Hematopoietic multipotent progenitor cell treated with erythropoietin and hydrocortisone succinate and interleukin-3 and kit ligand, for 8 days (in vitro differentiated cells): ENCODE measurements at regions not wholly inside any gene's neighbourhood (a gene's known extent, or its start where the extent isn't known, plus 50 kb on each side); places are given as distances from the start of the nearest gene placed in this dataset.

Source experiments
- DNase-seq: peaks from one replicate; pipeline ENCODE4 v3.0.0-alpha.2; 2015

DNA sequence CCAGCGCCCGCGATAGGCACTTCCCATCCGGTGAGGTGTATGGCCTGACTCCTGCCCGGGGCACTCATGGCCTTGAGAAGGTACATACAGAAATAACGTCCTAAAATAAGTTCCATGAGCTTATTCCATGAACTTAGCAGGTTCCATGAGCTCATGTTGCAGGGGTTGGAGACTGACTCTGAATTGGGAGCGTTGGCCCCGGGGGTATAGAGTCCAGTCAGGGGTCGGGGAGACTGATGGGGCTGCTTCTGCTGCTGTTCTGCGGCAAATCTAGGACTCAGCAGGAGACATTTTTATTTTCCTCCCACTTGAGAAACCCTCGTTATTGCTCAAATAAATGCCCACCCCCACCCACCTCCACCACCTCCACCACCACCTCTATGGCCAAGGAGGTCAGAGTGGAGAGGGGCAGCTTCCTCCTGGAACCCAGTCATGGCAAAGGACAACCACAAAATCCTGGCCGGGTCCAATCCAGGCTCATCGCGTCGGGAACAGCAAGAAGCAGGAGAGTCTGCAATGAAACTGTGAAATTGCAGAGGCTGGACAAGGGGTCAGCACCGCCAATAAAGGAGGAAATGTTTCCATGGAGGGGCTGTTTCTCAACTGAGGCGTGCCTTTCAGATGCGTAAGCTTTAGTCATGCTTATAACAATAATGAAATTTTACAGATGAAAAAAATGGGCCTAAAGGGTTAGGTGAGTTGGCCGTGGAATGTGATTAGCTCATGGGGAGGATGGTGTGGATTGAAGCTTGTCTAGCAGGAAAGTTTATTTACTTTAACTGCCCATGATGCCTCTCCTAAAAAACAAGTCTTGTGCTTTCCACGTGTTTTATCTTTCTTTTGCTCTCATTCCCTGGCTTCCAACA lies 136.6 kb upstream of the ALKAL2 start:
- no peak for DNase-seq

DNA sequence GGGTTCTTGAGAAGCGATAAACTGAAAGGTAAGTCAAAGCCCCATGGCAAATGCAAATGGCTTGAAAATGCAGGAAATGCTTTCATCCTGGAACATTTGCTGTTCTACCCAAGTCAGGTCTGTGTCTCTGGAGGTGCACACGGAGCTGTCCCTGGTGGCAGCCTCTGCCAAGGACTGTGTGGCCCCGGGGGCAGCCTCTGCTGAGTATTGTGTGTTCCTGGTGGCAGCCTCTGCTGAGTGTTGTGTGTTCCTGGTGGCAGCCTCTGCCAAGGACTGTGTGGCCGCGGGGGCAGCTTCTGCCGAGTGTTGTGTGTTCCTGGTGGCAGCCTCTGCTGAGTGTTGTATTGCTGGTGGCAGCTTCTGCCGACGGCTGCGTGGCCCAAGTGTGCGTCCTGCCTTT lies 135.6 kb upstream of the ALKAL2 start:
- no peak for DNase-seq

DNA sequence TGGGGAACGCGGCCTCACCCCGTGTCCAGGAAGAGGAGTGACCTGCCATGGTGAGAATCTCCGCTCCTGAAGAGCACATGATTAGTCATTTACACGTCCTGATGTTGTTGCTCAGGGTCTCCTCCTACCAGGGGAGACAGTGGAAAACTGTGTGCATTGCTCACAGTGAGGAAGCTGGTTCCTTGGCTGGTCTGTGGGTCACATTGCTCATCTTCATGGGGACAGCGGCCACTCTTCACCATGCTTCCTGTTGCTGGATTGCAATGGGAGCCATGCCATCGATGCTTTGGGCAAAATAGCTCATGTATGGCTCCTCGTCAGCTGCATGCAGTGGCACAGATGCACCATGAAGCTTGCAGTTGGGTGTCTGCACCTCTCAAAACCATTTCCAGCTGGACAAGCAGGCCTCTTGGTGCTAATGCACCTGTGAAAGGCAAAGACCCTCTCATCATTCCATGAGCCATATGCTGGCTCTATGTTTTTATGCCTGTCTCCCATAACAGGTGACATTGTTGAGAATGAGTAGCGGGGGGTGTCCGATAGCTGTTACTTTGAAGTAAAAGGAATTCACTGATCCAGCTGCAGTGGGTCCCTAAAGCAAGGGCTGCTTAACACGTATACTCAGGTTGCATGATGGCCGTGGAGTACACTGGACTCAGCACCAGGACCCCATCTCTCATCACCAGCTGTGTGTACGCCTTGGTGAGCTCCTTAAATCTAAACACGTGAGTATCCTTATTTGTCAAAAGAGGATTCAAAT lies 135.0 kb upstream of the ALKAL2 start:
- no peak for DNase-seq

DNA sequence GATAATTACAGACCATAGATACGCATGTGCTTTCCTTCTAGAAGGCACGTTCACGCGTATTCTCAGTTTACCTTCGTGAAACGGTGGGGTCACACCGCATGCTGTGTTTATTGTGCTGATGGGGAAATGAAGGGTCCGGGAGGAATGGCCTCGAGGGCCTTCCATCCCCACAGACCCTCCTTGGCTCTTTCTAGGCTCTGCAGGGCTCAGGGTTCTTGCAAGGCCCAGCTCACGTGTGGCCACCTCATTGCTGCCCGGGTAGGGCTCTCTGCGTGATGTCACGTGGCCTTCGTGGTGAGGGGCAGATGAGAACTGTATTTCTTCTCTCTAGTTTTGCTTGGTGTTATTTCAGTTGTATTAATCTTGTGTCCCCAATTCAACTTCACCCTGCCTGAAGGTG lies 133.5 kb upstream of the ALKAL2 start:
- DNase-seq = no peak

DNA sequence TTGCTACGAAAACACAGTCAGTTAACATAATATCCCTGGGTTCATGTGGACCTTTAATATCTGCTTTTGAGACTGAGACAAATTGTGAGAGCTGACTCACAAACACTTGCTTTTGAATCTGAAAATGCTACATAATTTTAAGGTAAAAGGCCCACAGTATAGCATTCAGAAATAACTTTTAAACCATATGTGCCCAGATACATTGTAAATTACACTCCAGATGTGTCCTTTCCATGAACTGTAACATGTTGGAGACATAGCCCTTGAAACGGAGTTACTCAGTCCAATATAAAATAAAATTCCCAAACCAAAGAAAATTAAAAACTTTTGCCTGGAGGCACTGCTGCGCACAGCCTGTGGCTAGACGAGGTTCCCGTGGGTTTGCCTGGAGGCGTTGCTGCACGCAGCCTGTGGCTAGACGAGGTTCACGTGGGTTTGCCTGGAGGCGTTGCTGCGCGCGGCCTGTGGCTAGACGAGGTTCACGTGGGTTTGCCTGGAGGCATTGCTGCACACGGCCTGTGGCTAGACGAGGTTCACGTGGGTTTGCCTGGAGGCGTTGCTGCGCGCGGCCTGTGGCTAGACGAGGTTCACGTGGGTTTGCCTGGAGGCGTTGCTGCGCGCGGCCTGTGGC lies 131.9 kb upstream of the ALKAL2 start:
- no peak for DNase-seq

DNA sequence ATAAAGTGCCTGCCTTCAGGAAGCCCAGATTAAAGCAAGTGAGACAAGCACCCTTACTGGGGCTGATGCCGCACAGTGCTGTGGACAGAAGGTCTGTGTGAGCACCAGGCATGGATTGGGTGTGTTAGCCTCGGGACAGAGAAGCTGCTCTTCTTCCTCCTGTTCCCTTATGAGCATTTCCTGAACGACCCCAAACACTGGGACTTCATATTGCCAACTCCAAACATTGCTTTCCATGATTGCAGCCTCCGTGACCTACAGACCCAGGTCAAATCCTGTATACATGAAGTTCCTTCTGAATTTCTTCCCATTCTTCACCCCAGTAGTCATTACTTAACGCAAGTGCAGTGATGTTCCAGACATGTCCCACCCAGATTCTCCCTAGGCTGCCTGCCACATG lies 129.8 kb upstream of the ALKAL2 start:
- no peak for DNase-seq

DNA sequence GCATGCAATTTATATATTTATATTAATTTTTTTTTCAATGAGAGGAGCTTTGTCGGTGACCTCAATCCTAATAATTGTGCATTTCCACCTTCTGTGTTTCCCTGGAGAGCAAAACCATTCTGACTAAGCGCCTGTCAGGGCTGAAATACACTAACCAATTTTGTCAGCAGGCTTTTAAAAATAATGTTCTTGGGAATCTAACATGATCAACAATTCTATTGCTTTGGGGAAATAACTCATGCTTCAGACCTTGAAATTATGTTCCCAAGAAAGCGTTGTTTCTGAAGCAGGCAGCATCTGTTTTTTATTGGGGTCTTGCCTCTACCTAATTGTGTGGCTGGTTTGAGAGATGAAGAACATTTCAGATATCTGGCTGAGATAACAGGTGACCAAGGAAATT lies 129.1 kb upstream of the ALKAL2 start:
- DNase-seq = no peak

DNA sequence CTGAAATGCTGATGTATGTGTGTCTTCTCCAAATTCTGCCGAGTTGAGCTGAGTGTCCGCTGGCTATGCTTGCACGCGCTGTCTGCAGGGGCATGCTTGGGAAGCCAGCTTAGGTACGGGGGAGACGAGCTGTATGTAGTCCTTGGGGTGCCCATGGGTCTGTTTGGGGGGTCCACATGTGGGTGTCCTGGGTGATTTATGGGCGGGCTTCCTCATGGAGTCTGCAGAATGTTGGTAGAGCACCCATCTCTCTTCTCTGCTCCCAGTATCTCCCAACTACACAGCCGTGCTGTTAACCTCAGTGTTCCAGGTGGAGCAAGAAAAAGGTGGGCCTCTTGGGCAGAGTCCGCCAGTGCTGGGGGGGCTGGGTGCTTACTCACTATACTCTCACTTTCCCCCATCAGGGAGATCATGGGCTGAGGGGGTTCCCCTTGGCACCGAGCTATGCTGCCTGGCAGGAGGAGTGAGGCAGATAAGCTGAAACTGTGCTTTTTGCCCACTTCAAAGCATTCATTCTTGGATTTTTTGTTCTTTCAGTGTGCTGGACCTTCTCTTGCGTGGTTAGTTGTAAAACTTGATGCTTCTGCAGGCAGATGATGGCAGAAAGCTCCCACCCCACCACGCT lies 128.2 kb upstream of the ALKAL2 start:
- DNase-seq = no peak

DNA sequence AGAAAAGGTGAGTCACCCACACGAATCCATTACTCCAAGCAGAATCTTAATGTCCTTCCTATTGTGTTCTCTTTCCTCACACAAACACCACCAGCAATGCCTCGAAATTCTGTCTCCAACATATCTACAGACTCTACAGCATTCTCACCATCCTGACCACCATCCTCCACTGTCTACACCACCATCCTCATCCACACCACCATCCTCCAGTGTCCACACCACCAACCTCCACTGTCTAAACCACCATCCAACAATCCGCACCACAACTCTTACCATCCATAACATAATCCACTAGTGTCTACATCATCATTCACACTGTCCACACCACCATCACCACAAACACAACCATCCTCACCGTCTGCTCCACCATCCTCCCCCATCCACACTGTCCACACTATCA lies 121.6 kb upstream of the ALKAL2 start:
- DNase-seq = no peak

DNA sequence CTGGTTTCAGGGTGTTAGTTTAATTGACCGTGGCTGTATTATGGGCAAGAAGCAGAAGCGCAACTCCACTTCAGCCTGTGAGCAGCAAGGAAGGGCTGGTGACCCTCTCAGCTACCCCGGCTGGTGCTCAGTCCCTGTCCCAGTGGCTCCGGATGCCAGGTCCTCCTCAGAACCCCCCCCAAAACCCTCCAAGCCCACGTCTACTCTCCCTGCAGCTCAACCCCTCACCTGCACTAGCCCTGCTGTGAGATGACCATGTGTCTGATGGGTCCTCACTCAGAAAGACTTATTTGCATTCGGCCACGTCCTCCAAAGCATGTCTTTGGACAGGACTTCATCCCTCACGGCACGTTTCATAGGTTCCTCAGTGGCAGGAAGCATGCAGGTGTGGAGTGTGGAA lies 119.7 kb upstream of the ALKAL2 start:
- DNase-seq = no peak

DNA sequence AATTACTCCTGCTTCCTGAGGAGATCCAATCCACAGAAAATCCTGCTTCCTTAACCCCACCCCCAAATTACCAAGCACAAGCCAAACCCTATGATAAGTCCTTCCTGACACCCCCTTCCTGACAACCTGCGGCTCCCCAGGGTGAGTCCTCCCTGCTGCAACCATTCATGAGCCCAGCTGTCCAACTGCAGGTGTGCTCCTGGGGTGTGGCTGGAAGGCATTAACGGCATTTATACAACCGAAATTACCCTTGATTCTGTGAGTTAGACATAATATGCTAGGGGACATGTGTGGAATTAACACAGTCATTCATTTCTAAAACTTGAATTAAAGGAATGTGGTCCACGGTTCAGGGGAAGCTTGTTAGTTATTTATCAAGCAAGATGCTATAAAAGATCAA lies 119.0 kb upstream of the ALKAL2 start:
- no peak for DNase-seq

DNA sequence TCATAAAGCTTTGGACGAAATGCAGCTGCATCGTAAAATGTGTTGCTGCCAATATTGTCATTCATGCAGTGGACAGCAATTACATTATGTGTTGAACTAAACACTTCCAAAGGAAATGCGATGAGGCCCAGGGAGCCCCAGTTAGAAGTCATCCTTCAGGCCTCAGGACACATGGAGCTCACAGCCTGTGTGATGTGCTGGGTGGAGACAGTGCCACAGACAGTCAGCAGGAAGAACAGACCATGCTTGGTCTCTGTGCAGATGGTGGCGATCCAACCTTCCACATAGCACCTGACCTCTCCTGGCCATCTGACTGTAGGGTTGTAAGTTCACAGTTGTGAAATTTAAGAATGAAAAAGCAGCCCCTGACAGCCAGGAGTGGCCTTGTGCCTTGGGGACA lies 118.3 kb upstream of the ALKAL2 start:
- no peak for DNase-seq

DNA sequence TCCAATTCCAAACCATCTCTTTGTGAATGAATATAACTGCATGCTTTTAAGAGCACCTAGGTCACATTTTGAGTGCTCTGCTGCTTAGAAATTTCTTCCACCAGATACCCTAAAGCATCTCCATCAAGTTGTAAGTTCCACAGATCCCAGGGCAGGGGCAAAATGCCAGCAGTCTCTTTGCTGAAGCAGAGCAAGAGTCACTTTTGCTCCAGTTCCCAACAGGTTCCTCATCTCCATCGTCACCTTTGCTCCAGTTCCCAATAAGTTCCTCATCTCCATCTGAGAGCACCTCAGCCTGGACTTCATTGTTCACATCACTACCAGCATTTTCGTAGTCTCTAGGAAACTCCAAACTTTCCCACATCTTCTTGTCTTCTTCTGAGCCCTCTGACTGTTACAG lies 116.7 kb upstream of the ALKAL2 start:
- DNase-seq = no peak

DNA sequence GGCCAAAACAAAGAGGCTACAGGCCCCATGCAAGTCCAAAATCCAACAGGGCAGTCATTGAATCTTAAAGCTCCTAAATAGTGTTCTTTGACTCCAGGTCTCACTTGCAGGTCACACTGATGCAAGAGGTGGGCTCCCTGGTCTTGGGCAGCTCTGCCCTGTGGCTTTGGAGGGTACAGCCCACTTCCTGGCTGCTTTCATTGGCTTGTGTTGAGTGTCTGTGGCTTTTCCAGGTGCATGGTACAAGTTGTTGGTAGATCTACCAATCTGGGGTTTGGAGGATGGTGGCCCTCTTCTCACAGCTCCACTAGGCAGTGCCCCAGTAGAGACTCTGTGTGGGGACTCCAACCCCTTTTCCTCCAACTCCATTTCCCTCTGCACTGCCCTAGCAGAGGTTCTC lies 115.8 kb upstream of the ALKAL2 start:
- DNase-seq = no peak

DNA sequence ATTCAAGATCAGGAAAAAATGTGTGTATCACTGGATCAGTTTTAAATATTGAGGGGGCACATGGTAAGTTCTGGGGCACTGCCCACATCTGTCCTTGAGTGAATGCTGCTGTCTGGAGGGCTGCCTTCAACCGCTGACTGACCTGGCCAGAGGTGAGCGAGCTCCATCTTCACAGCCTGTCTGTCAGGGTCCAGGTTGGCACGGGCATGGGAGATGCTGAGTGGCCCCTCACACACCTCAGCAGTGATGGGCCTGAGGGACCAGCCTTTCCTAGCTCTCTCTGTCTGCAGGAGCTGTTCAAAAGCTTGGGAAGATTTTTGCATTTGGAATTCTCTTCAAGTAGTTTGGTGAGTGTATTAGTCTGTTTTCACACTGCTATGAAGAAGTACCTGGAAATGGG lies 114.8 kb upstream of the ALKAL2 start:
- DNase-seq = no peak

DNA sequence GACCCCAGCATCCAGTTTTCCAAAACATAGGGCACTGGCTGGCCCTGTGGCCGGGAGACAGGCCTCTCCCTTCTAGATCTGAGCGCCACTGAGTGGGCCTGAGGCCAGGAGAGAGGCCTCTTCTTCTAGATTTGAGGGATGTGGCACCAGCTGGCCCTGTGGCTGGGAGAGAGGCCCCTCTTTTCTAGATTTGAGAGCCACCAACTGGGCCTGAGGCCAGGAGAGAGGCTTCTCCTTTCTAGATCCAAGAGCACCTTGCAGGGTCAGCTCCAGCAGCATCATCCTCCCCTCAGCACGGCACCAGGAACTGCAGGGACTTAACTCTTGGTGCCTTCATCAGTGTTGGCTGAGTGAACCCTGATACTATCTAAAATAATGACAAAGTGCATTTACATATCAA lies 114.3 kb upstream of the ALKAL2 start:
- no peak for DNase-seq

DNA sequence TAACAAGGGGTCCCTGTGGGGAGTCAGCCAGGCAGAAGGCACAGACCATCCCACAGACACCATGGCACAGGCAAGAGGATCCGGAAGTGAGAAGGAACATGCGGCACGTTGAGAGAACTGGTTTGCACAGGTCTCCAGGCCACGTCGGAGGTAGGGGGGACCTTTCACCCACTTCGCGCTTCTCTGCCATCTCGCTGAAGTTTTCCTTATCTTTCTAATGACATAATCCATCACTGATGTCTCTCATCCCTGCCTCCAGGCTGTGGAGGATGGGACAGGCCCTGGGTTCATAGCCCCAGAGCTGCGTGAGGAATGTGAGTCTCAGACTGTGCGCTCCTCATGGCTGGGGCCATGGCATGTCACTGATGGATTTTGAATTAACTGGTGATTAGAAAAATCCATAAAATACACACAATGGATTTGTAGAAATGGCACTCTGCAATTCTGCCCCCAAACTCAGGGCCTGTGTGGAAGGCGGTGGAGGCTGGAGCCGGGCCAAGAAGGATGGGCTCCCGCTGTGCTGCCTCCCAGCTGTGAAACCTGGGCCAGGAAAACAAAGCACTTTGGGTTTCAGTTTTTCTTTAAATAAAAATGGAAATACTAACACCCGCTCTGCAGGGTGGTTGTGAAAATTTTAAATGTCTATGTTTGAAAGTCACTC lies 113.3 kb upstream of the ALKAL2 start:
- DNase-seq = no peak

DNA sequence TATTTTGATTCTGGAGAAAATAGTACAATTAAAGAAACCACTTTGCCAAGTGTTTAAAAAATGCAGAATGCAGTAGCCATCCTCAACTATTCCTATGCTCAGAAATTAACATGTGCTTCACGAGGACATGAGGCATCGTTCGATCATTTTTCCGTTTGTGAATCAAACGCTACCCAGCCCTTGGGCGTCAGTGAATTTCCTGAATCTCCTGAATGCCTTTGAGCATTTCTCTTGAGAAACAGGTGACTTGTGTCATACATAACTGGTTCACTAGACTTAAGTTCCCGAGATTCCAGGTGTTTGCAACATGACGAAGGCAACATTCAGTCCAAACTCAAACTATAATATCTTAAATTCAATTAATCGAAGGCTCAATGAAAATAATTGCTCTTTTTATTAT lies 110.0 kb upstream of the ALKAL2 start:
- no peak for DNase-seq

DNA sequence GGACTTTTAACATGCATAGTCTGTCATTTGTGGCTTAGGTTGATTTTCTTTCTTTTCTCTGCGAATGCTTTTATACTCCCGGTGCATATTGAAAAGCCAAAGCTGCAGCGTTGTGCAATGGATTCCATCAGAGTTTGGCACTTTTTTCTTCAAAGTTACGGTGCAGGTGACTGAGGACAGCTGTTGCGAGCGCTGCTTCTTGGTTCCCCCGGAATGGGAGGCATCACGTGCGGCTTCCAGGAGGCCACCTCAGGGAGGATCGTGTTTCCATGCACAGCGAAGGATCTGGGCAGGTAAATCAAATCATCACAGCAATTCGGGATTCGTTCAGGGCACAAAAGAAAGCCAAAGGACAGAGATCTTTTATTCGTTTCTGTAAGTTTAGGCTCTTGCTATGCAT lies 109.6 kb upstream of the ALKAL2 start:
- DNase-seq = no peak

DNA sequence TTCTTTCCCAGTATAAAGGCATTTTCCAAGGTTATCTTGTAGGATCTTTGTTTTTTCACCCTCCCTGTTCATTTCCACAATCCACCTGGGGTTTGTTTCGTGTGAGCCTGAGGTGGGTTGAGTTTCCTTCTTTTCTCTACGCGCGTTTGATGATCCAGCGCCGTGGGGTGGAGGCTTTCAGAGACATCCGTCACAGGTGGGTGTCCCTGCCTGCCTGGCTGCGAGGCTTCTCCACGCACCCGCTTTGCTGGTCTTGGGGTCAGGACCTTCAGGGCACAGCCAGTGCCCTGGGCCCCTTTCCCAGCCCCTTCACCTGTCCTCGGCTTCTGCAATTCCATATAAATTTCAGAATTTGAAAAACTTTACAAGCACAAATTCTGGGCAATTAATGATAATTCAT lies 109.0 kb upstream of the ALKAL2 start:
- DNase-seq = no peak

DNA sequence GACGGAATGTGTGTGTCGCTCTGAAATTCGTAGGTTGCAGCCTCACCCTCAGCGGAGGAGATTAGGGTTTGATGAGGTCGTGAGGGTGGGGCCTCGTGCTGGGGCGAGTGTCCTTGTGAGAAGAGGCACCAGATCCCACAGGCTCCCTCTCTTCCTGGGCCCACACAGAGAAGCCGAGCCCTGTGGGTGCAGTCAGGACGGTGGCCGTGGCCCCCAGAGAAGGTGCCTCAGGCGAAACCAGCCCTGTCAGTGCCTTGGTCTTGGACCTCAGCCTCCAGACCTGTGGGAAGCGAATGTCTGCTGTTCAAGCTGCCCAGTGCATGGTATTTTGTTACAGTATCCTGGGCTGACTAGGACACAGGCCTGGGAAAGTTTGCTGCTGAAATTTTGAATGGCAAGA lies 108.0 kb upstream of the ALKAL2 start:
- DNase-seq = no peak

DNA sequence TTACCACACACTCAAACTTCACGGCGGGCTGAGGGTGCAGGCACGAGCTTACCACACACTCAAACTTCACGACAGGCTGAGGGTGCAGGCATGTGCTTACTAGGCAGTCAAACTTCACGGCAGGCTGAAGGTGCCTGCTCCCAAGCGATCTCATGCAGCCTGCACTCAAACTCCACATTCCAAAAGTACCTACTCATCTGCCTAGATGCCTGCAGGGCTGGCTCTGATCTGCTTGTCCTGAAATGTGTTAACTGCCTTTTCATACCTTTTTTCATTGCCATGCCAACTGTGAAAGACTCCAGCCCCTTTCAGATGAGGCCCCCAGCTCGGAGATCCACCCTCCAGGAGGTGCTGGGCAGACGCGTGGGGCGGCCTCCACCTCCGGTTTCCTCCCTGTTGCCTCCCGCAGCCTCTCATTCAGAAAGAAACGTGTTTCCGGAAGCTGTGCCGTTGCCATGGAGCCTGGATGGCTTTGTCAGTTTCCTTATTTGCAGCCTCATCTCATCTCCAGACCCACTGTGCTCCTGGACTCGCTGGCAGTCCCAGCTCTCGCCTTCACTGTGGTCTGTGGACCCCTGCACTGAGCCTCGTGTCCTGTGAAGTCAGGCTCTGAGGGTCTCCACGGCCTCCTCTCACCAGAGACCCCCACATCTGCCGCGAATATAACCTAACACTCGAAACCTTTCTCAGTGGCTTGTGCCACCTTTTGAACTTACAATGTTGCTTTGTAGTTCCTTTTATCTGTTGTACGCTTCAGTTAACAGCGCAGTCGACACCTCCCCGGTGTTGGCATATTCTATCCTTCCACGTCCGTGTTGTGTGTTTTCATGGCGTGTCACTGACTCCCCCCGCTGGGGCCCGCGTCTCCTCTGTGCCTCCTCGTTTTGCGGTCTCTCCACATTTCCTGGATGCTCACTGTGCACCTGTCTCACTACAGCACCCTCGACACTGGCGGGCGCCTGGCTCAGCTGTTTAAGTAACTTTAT lies 106.1 kb upstream of the ALKAL2 start:
- no peak for DNase-seq
